H1 (cell line): ENCODE measurements at regions not wholly inside any gene's neighbourhood (a gene's known extent, or its start where the extent isn't known, plus 50 kb on each side); places are given as distances from the start of the nearest gene placed in this dataset.

Experiments used
- CTCF ChIA-PET: fragments of 300-600 bp; sonication (Branson Sonifier 250); formaldehyde crosslinking; loops from one replicate; lab custom pipeline; 2021; ENCODE audit not compliant: partially characterized antibody; lab: Charles Lee
- POLR2A ChIA-PET: fragments of 300-600 bp; sonication (Branson Sonifier 250); formaldehyde crosslinking; loops from one replicate; lab custom pipeline; 2021; ENCODE audit warnings: inconsistent platforms; ENCODE audit not compliant: partially characterized antibody; lab: Charles Lee
- DNase-seq, 2 experiments: peaks; one replicate each; pipeline versions ENCODE4 v3.0.0 to v3.0.0-alpha.2; 2010 to 2022; ENCODE audit warnings: low spot score in 2 of 2, low read depth in 1 of 2, mixed read lengths in 1 of 2
- FAIRE-seq: peaks from 2 replicates; lab custom pipeline; 2011; peaks lifted over from hg19 to GRCh38; lab: Jason Lieb, UNC
- H2AFZ ChIP-seq: 2 replicates; pipeline ENCODE4 v1.8.1; 2012; ENCODE audit warnings: low read length, inconsistent platforms
- H2AK5ac ChIP-seq: 2 replicates; pipeline ENCODE4 v1.6.1; 2013; ENCODE audit warnings: low read depth, low read length
- H2BK120ac ChIP-seq: replicated peaks from 2 replicates; pipeline ENCODE3; 2013; ENCODE audit warnings: low read depth, low read length, inconsistent platforms
- H2BK12ac ChIP-seq: 2 replicates; pipeline ENCODE4 v1.6.1; 2013; ENCODE audit warnings: low read depth, low read length
- H2BK15ac ChIP-seq: 2 replicates; pipeline ENCODE4 v1.6.1; 2013; ENCODE audit warnings: low read length
- H2BK20ac ChIP-seq: 2 replicates; pipeline ENCODE4 v1.6.1; 2013; ENCODE audit warnings: low read length
- H2BK5ac ChIP-seq: 2 replicates; pipeline ENCODE4 v1.6.1; 2013; ENCODE audit warnings: low read depth, low read length
- H3K14ac ChIP-seq: 2 replicates; pipeline ENCODE4 v1.6.1; 2013; ENCODE audit warnings: inconsistent platforms; ENCODE audit not compliant: insufficient read length
- H3K18ac ChIP-seq: 2 replicates; pipeline ENCODE4 v1.6.1; 2013; ENCODE audit warnings: low read length; ENCODE audit errors: extremely low read depth
- H3K23ac ChIP-seq: 2 replicates; pipeline ENCODE4 v1.6.1; 2013; ENCODE audit warnings: inconsistent platforms; ENCODE audit not compliant: insufficient read length
- H3K23me2 ChIP-seq: 2 replicates; pipeline ENCODE4 v1.6.1; 2013; ENCODE audit warnings: low read depth, low read length
- H3K27ac ChIP-seq: 2 replicates; pipeline ENCODE4 v1.6.1; 2011; ENCODE audit warnings: low read depth, low read length, inconsistent platforms
- H3K27me3 ChIP-seq, 4 experiments: replicated peaks in 1 of 4; 1 replicate in 1 of 4; 2 replicates in 3 of 4; pipeline versions ENCODE4 v1.6.1 to v1.8.1; 2011 to 2013; ENCODE audit warnings: low read length in 3 of 4, mild to moderate bottlenecking in 3 of 4, inconsistent platforms in 2 of 4, mixed read lengths in 2 of 4, moderate library complexity in 1 of 4; ENCODE audit not compliant: control insufficient read depth in 3 of 4, insufficient read depth in 3 of 4; ENCODE audit errors: extremely low read depth in 1 of 4
- H3K36me3 ChIP-seq, 4 experiments: 2 replicates each; pipeline versions ENCODE4 v1.6.1 to v1.8.1; 2011 to 2013; ENCODE audit warnings: mild to moderate bottlenecking in 4 of 4, low read length in 3 of 4, moderate library complexity in 2 of 4, control low read depth in 1 of 4, inconsistent platforms in 1 of 4; ENCODE audit not compliant: insufficient read depth in 4 of 4, control insufficient read depth in 2 of 4
- H3K4ac ChIP-seq: replicated peaks from 2 replicates; pipeline ENCODE3; 2013; ENCODE audit warnings: low read length, low read depth, mixed read lengths, inconsistent platforms; ENCODE audit not compliant: insufficient read length
- H3K4me1 ChIP-seq, 4 experiments: replicated peaks in 1 of 4; 1 replicate in 1 of 4; 2 replicates in 3 of 4; pipeline versions ENCODE4 v1.6.1 to v1.8.1; 2011 to 2013; ENCODE audit warnings: low read length in 3 of 4, inconsistent platforms in 2 of 4, mixed read lengths in 1 of 4; ENCODE audit not compliant: insufficient read depth in 4 of 4, control insufficient read depth in 3 of 4
- H3K4me2 ChIP-seq, 2 experiments: 2 replicates each; pipeline versions ENCODE4 v1.6.1 to v1.8.1; 2011 to 2013; ENCODE audit warnings: low read depth in 2 of 2, low read length in 2 of 2, control low read depth in 1 of 2, inconsistent platforms in 1 of 2, mild to moderate bottlenecking in 1 of 2; ENCODE audit not compliant: insufficient read depth in 1 of 2
- H3K4me3 ChIP-seq, 4 experiments: fragments of 200-600, 300-600 bp in 1 of 4; sonication (generic), shearing (Covaris generic), sonication (Bioruptor Twin) in 1 of 4; 2 replicates each; pipeline versions ENCODE4 v1.5.1 to v1.8.1; 2011 to 2016; ENCODE audit warnings: low read length in 4 of 4, low read depth in 3 of 4, control low read depth in 2 of 4, inconsistent platforms in 2 of 4, mild to moderate bottlenecking in 2 of 4, mixed read lengths in 1 of 4, moderate library complexity in 1 of 4; ENCODE audit not compliant: insufficient read depth in 2 of 4; ENCODE audit errors: extremely low read depth in 1 of 4
- H3K56ac ChIP-seq: replicated peaks from 2 replicates; pipeline ENCODE3; 2013; ENCODE audit warnings: low read depth, mild to moderate bottlenecking, mixed read lengths, low read length, inconsistent platforms; ENCODE audit not compliant: insufficient read length
- H3K79me1 ChIP-seq: 2 replicates; pipeline ENCODE4 v1.6.1; 2013; ENCODE audit warnings: low read depth, low read length, control low read depth
- H3K79me2 ChIP-seq, 2 experiments: 2 replicates each; pipeline versions ENCODE4 v1.6.1 to v1.8.1; 2012 to 2013; ENCODE audit warnings: low read length in 2 of 2, mild to moderate bottlenecking in 2 of 2, inconsistent platforms in 1 of 2; ENCODE audit not compliant: insufficient read depth in 2 of 2, control insufficient read depth in 1 of 2
- H3K9ac ChIP-seq, 4 experiments: replicated peaks in 1 of 4; 1 replicate in 1 of 4; 2 replicates in 3 of 4; pipeline versions ENCODE4 v1.6.1 to v1.8.1; 2011 to 2013; ENCODE audit warnings: low read depth in 3 of 4, low read length in 3 of 4, control low read depth in 2 of 4, mild to moderate bottlenecking in 2 of 4, moderate library complexity in 2 of 4, inconsistent platforms in 1 of 4; ENCODE audit errors: extremely low read depth in 1 of 4
- H3K9me3 ChIP-seq, 2 experiments: 2 replicates each; pipeline versions ENCODE4 v1.6.1 to v1.8.1; 2012 to 2013; ENCODE audit warnings: mild to moderate bottlenecking in 2 of 2, moderate library complexity in 2 of 2, control low read depth in 1 of 2, inconsistent platforms in 1 of 2, low read depth in 1 of 2, low read length in 1 of 2, mixed read lengths in 1 of 2; ENCODE audit not compliant: insufficient read depth in 2 of 2
- H4K20me1 ChIP-seq, 2 experiments: replicated peaks in 1 of 2; 2 replicates each; pipeline versions ENCODE3 to v1.8.1; 2011 to 2013; ENCODE audit warnings: inconsistent platforms in 2 of 2, low read length in 2 of 2, mild to moderate bottlenecking in 1 of 2; ENCODE audit not compliant: insufficient read depth in 2 of 2, control insufficient read depth in 1 of 2
- H4K5ac ChIP-seq: 2 replicates; pipeline ENCODE4 v1.6.1; 2013; ENCODE audit warnings: low read length, low read depth, mixed read lengths, inconsistent platforms; ENCODE audit not compliant: insufficient read length
- H4K8ac ChIP-seq: 2 replicates; pipeline ENCODE4 v1.8.0; 2013; ENCODE audit warnings: mild to moderate bottlenecking, moderate library complexity, low read length, inconsistent platforms; ENCODE audit not compliant: insufficient read depth; ENCODE audit errors: extremely low read depth
- H4K91ac ChIP-seq: replicated peaks from 2 replicates; pipeline ENCODE3; 2013; ENCODE audit warnings: low read length, mixed read lengths, inconsistent platforms; ENCODE audit not compliant: insufficient read length
- CEBPB ChIP-seq: IDR thresholded peaks from 2 replicates; pipeline ENCODE4 v1.6.1; 2012; ENCODE audit warnings: low read depth, low read length
- CTCF ChIP-seq, 3 experiments: IDR thresholded peaks; 1 replicate in 2 of 3; 2 replicates in 1 of 3; pipeline versions ENCODE4 v1.5.1 to v1.6.1; 2011; ENCODE audit warnings: low read length in 3 of 3, mild to moderate bottlenecking in 3 of 3, inconsistent platforms in 2 of 3, low read depth in 1 of 3, moderate library complexity in 1 of 3; ENCODE audit not compliant: insufficient read depth in 1 of 3; ENCODE audit errors: control extremely low read depth in 1 of 3
- JUND ChIP-seq: IDR thresholded peaks from 2 replicates; pipeline ENCODE4 v1.6.1; 2011; ENCODE audit warnings: mild to moderate bottlenecking, improper control_type of control experiment, low read length
- RFX5 ChIP-seq: IDR thresholded peaks from 2 replicates; pipeline ENCODE4 v1.6.1; 2011; ENCODE audit warnings: low read depth, low read length, improper control_type of control experiment, borderline replicate concordance
- RXRA ChIP-seq: IDR thresholded peaks from 2 replicates; pipeline ENCODE4 v1.6.1; 2011; ENCODE audit warnings: low read depth, mild to moderate bottlenecking, low read length, moderate library complexity; ENCODE audit not compliant: insufficient read depth
- SIRT6 ChIP-seq: IDR thresholded peaks from one replicate; pipeline ENCODE4 v1.7.1; 2012; ENCODE audit warnings: low read length, inconsistent platforms
- TAF1 ChIP-seq: IDR thresholded peaks from 2 replicates; pipeline ENCODE4 v1.6.1; 2011; ENCODE audit warnings: mild to moderate bottlenecking, low read depth, low read length
- TCF12 ChIP-seq: IDR thresholded peaks from 2 replicates; pipeline ENCODE4 v1.6.1; 2011; ENCODE audit warnings: low read depth, mild to moderate bottlenecking, low read length
- USF2 ChIP-seq: IDR thresholded peaks from 2 replicates; pipeline ENCODE4 v1.6.1; 2011; ENCODE audit warnings: low read length, improper control_type of control experiment
- YY1 ChIP-seq: IDR thresholded peaks from 2 replicates; pipeline ENCODE4 v1.6.1; 2011; ENCODE audit warnings: low read depth, mild to moderate bottlenecking, low read length
- WGBS, 2 experiments: shearing (Covaris generic) in 1 of 2; methylation state at CpG; one replicate each; pipeline versions ENCODE4 v1.1.6 to v1.1.7; 2013 to 2015; ENCODE audit warnings: low lambda C conversion rate in 2 of 2, mixed read lengths in 2 of 2, inconsistent platforms in 1 of 2, low coverage in 1 of 2, missing lambda C conversion rate in 1 of 2; ENCODE audit not compliant: insufficient replicate concordance in 2 of 2, insufficient coverage in 1 of 2, insufficient read length in 1 of 2; ENCODE audit errors: extremely low coverage in 1 of 2, missing lambda C conversion rate in 1 of 2; 5-methylcytosine and 5-hydroxymethylcytosine counted together

GRCh38 chr9:75233011-75233410 lies 144.7 kb downstream of the OSTF1 start:
- Histone ChIP-seq H3K79me1 (no peaks in the 10 kb centered on the region), H3K36me3 (no peaks in the 10 kb centered on the region; a peak in 2 of 8 replicates), H3K56ac (no peak overlapping the region), H4K8ac (no peak overlapping the region), H4K20me1 (no peaks in the 10 kb centered on the region), H3K27me3 (no peaks in the 10 kb centered on the region), H3K4me1 (no peaks in the 10 kb centered on the region), H3K4me3 (no peak overlapping the region), H3K4me2 (no peak overlapping the region)
- no peak for FAIRE-seq
- POLR2A ChIA-PET, result no interaction called here
- CTCF ChIA-PET, result interaction anchor here (0.8 to 2.3 kb wide), 4 partner anchors 31 to 1084 kb away, joined by 3 to 9 read pairs (median 4); no protein-coding TSS in a partner anchor
- TF ChIP-seq TCF12 (no peak), USF2 (no peak), TAF1 (no peak), JUND (no peak), YY1 (no peak), SIRT6 (no peak), CEBPB (no peak), CTCF (IDR thresholded peaks at IDR 0.05; ENCODE audit: control extremely low read depth in 1 of 3, insufficient read depth in 1 of 3, low read depth in 1 of 3, low read length in 3 of 3) (no peak), RFX5 (no peak), RXRA (no peak)
- TF ChIP-seq, all 59 proteins: peak for 0
- Histone ChIP-seq H3K18ac (no peak overlapping the region), H3K9me3 (peaks cover 20 to 21% of the 10 kb centered on the region in 2 experiments; a peak in 3 of 4 replicates), H3K79me2 (no peaks in the 10 kb centered on the region), H3K23ac (no peak overlapping the region), H3K14ac (no peak overlapping the region), H2BK5ac (no peak overlapping the region), H3K4ac (no peak overlapping the region), H4K91ac (no peak overlapping the region), H2BK120ac (no peak overlapping the region), H3K23me2 (no peaks in the 10 kb centered on the region), H3K27ac (no peak overlapping the region), H3K9ac (no peak overlapping the region), H2AK5ac (no peak overlapping the region), H2BK12ac (no peak overlapping the region), H2BK15ac (no peak overlapping the region), H4K5ac (no peak overlapping the region), H2BK20ac (no peak overlapping the region), H2AFZ (no peak overlapping the region)
- 88% methylated on average over 5 of the region's 5 CpGs; no CpG with 5 or more reads in 1 of the 2 experiments for WGBS, 2 experiments
- no peak for DNase-seq
